ENCODE measurements at regions not wholly inside any gene's neighbourhood (a gene's known extent, or its start where the extent isn't known, plus 50 kb on each side); places are given as distances from the start of the nearest gene placed in this dataset.

DNA sequence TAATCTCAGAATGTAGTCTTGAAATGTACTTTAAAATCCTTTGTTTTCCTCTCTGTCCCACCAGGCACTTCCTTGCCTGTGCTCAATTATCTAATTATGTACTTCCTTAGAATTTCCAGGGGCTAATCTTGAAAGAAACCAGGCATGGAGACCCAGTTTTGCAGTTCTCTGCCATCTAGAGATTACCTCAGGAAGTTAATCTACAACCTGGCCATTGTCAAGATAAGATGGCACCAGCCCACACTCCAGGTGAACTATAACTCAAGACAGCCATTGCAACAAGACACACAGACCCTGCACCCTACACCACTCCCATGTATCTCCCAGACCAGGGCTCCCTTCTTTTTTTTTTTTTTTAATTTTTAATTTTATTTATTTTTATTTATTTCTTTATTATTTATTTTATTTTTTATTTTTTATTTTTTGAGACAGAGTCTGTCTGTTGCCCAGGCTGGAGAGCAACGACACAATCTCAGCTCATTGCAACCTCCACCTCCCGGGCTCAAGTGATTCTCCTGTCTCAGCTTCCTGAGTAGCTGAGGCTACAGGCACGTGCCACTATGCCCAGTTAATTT lies 85.9 kb upstream of the TRIM24 start:
- no peak for ATAC-seq
- H3K4me1 ChIP-seq: no peaks in the 10 kb centered on the region
- intact Hi-C loops (cut with DNase I): no loop called here

DNA sequence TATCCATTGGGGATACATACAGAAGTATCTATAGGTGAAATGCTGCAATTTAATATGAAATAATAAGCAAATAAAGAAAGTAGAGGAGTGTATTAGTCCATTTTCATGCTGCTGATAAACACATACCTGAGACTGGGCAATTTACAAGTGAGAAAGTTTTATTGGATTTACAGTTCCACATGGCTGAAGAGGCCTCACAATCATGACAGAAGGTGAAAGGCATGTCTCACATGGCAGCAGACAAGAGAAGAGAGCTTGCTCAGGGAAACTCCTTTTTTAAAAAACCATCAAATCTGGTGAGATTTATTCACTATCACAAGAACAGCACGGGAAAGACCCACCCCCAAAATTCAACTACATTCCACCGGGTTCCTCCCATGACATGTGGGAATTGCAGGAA lies 82.8 kb upstream of the TRIM24 start:
- ATAC-seq (no peak), DNase-seq (no peak)
- intact Hi-C loops (cut with DNase I): no loop called here
- Histone ChIP-seq H3K4me3 (no peak overlapping the region), H3K27me3 (no peaks in the 10 kb centered on the region), H3K9me3 (no peaks in the 10 kb centered on the region), H3K36me3 (no peaks in the 10 kb centered on the region), H3K4me1 (no peaks in the 10 kb centered on the region), H3K27ac (no peak overlapping the region)
- TF ChIP-seq, protein P1, sequence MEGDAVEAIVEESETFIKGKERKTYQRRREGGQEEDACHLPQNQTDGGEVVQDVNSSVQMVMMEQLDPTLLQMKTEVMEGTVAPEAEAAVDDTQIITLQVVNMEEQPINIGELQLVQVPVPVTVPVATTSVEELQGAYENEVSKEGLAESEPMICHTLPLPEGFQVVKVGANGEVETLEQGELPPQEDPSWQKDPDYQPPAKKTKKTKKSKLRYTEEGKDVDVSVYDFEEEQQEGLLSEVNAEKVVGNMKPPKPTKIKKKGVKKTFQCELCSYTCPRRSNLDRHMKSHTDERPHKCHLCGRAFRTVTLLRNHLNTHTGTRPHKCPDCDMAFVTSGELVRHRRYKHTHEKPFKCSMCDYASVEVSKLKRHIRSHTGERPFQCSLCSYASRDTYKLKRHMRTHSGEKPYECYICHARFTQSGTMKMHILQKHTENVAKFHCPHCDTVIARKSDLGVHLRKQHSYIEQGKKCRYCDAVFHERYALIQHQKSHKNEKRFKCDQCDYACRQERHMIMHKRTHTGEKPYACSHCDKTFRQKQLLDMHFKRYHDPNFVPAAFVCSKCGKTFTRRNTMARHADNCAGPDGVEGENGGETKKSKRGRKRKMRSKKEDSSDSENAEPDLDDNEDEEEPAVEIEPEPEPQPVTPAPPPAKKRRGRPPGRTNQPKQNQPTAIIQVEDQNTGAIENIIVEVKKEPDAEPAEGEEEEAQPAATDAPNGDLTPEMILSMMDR (IDR thresholded peaks at IDR 0.05): no peak

More for the DNA sequence above, 85.9 kb upstream of the TRIM24 start:
- TF ChIP-seq, protein P1 (IDR thresholded peaks at IDR 0.05): no peak
- Histone ChIP-seq H3K27ac (no peak overlapping the region), H3K4me3 (no peak overlapping the region), H3K27me3 (no peaks in the 10 kb centered on the region), H3K9me3 (peaks cover 8% of the 10 kb centered on the region), H3K36me3 (no peaks in the 10 kb centered on the region)
- no peak for DNase-seq

DNA sequence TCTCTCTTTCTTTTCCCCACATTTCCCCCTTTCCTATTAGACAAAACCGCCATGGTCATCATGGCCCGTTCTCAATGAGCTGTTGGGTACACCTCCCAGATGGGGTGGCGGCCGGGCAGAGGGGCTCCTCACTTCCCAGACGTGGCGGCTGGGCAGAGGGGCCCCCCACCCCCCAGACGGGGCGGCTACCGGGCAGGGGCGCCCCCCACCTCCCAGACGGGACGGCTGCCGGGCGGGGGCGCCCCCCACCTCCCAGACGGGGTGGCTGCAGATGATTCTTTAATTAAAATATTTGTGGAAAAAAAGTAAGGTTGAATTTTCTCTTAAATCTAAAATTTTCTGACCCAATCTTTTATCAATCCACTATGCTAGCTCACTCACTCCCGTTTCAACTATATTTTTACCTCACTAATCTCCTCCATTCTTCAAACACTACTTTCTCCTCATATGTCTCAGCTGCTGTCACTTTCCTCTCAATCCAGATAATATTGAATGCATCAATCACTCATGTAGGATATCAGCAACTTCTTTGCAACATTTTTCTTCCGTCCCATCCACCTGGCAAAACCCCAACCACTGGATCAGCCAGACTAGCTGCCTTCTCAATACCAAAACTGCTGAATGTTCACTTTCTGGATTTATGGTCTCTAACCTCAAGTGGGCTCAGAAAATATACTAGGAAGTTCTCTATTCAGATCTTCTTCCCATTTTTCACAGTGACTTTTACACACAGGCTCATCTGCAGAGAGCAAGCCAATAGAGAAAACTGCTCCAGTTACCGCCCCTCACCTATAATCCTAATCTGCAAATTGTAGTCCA lies 81.1 kb upstream of the TRIM24 start:
- Histone ChIP-seq H3K4me3 (no peak overlapping the region), H3K27ac (no peak overlapping the region), H3K27me3 (no peaks in the 10 kb centered on the region), H3K4me1 (no peaks in the 10 kb centered on the region), H3K9me3 (no peaks in the 10 kb centered on the region), H3K36me3 (no peaks in the 10 kb centered on the region)
- DNase-seq (no peak), ATAC-seq (no peak)
- intact Hi-C loops (cut with DNase I): no loop called here
- TF ChIP-seq, protein P1 (IDR thresholded peaks at IDR 0.05): no peak

DNA sequence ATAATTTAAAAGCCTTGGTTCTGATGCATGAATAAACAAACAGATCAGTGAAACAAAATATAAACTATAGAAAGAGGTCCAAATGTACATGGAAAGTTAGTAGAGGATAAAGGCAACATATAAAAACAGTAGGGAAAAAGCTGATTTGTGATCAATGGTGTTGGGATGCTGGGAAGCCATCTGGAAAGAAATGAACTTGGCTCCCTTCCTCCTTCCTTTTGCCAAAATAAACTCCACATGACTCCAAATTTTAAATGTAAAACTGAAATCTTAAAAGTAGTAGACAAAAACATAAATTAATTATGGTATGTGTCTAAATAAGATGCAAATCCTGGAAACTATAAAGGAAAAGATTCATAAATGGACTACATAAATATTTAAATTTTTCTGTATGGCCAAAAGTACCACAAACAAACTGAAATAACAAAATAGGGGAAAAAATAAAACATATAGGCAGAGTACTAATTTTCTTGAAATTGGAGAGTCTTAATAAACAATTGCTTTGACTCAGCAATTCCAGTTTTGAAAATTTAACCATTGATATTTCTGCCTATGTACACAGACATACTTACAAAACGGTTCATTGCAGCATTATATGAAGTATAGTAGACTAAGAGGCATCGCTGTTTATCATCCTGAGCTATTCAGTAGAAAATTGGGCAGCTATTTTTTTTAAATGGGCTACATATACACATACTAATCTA lies 77.0 kb upstream of the TRIM24 start:
- TF ChIP-seq, protein P1 (IDR thresholded peaks at IDR 0.05): no peak
- Histone ChIP-seq H3K9me3 (no peaks in the 10 kb centered on the region), H3K36me3 (no peaks in the 10 kb centered on the region), H3K27ac (no peak overlapping the region), H3K27me3 (no peaks in the 10 kb centered on the region), H3K4me3 (no peak overlapping the region), H3K4me1 (no peaks in the 10 kb centered on the region)
- intact Hi-C loops (cut with DNase I): no loop called here
- ATAC-seq (no peak), DNase-seq (no peak)

DNA sequence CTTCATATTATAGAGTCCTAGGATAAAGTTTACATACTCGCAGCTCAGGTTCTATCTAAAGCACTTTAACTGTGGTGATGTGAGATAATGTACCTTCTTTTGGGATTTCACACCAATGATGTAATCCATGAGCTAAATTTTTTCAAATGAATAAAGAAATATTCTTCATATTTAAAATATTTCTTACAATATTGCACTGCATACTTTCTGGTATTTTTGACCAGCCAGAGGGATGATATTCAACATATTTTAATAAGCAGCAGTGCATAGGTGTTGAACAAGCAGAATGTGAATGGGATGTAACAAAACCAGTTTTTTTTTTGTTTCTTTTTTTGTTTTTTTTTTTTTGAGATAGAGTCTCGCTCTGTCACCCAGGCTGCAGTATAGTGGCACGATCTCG lies 73.2 kb upstream of the TRIM24 start:
- no peak for DNase-seq
- TF ChIP-seq, protein P1 (IDR thresholded peaks at IDR 0.05): no peak
- no peak overlapping the region for H3K27ac ChIP-seq
- no peaks in the 10 kb centered on the region for H3K27me3 ChIP-seq
- no peaks in the 10 kb centered on the region for H3K36me3 ChIP-seq
- no peak for ATAC-seq
- H3K9me3 ChIP-seq: no peaks in the 10 kb centered on the region
- H3K4me3 ChIP-seq: no peak overlapping the region
- intact Hi-C loops (cut with DNase I): no loop called here
- no peaks in the 10 kb centered on the region for H3K4me1 ChIP-seq

Measured in upper lobe of right lung (tissue), 1 donor.